SK-N-SH (cell line): ENCODE measurements at regions not wholly inside any gene's neighbourhood (a gene's known extent, or its start where the extent isn't known, plus 50 kb on each side); places are given as distances from the start of the nearest gene placed in this dataset.

ENCODE experiments used
- CTCF ChIA-PET: fragments of 300-600, 350-600 bp; formaldehyde crosslinking; extraction: SDS; loops from one replicate; lab custom pipeline; 2021; lab: Yijun Ruan, JAX
- POLR2A ChIA-PET: fragments of 350-600 bp; sonication (Branson Sonifier 250); formaldehyde crosslinking; extraction: SDS; loops from one replicate; lab custom pipeline; 2020; ENCODE audit warnings: antibody characterized with exemption, inconsistent platforms; lab: Yijun Ruan, JAX
- DNase-seq: peaks from one replicate; pipeline ENCODE4 v3.0.0; 2012
- H2AFZ ChIP-seq: fragments of 200-600 bp; sonication (generic); 2 replicates; pipeline ENCODE4 v1.8.1; 2016; ENCODE audit warnings: antibody characterized with exemption, mild to moderate bottlenecking, low read depth
- H3F3A ChIP-seq: fragments of 200-600 bp; sonication (generic); replicated peaks from 2 replicates; pipeline ENCODE3; 2016; ENCODE audit warnings: antibody characterized with exemption, mild to moderate bottlenecking; ENCODE audit not compliant: insufficient read depth
- H3K27ac ChIP-seq, 2 experiments: fragments of 200-500 bp in 1 of 2; fragments of 200-600 bp in 1 of 2; sonication (Bioruptor generic) in 1 of 2; sonication (generic), shearing (Covaris generic) in 1 of 2; 2 replicates each; pipeline versions ENCODE4 v1.5.1 to v1.6.1; 2014 to 2016; ENCODE audit warnings: low read depth in 2 of 2, inconsistent platforms in 1 of 2, low read length in 1 of 2, mild to moderate bottlenecking in 1 of 2, mixed read lengths in 1 of 2
- H3K27me3 ChIP-seq: fragments of 200-600 bp; sonication (generic), shearing (Covaris generic); 2 replicates; pipeline ENCODE4 v1.6.1; 2016; ENCODE audit warnings: mixed run types; ENCODE audit not compliant: insufficient read depth
- H3K36me3 ChIP-seq, 2 experiments: fragments of 200-500 bp in 1 of 2; fragments of 200-600 bp in 1 of 2; sonication (Bioruptor generic) in 1 of 2; sonication (generic) in 1 of 2; replicated peaks in 1 of 2; 2 replicates each; pipeline versions ENCODE3 to v1.5.1; 2014 to 2016; ENCODE audit warnings: low read length in 1 of 2, mild to moderate bottlenecking in 1 of 2; ENCODE audit not compliant: insufficient read depth in 2 of 2, control insufficient read depth in 1 of 2
- H3K4me1 ChIP-seq, 2 experiments: fragments of 200-500 bp in 1 of 2; fragments of 200-600 bp in 1 of 2; sonication (Bioruptor generic) in 1 of 2; sonication (generic), shearing (Covaris generic) in 1 of 2; 2 replicates each; pipeline versions ENCODE4 v1.5.1 to v1.6.1; 2014 to 2016; ENCODE audit warnings: low read depth in 1 of 2, low read length in 1 of 2, mixed run types in 1 of 2; ENCODE audit not compliant: insufficient read depth in 2 of 2, control insufficient read depth in 1 of 2
- H3K4me2 ChIP-seq: fragments of 200-600 bp; sonication (generic), shearing (Covaris generic); 2 replicates; pipeline ENCODE4 v1.6.1; 2017; ENCODE audit warnings: mixed run types
- H3K4me3 ChIP-seq, 2 experiments: fragments of 200-500 bp in 1 of 2; fragments of 200-600 bp in 1 of 2; sonication (Bioruptor generic) in 1 of 2; sonication (generic), shearing (Covaris generic) in 1 of 2; 2 replicates each; pipeline versions ENCODE4 v1.5.1 to v1.8.1; 2014 to 2016; ENCODE audit warnings: low read depth in 2 of 2, inconsistent platforms in 1 of 2, low read length in 1 of 2, mild to moderate bottlenecking in 1 of 2, mixed read lengths in 1 of 2, moderate library complexity in 1 of 2
- H3K79me2 ChIP-seq: fragments of 200-600 bp; sonication (generic); 2 replicates; pipeline ENCODE4 v1.8.1; 2017; ENCODE audit warnings: mild to moderate bottlenecking; ENCODE audit not compliant: insufficient read depth
- H3K9ac ChIP-seq: fragments of 200-600 bp; sonication (generic); 2 replicates; pipeline ENCODE4 v1.6.1; 2017; ENCODE audit warnings: mixed run types
- H3K9me2 ChIP-seq: fragments of 200-600 bp; sonication (generic); 2 replicates; pipeline ENCODE4 v1.6.1; 2017; ENCODE audit warnings: mixed run types
- H3K9me3 ChIP-seq: fragments of 200-600 bp; sonication (generic); 2 replicates; pipeline ENCODE4 v1.6.1; 2017; ENCODE audit warnings: mixed run types, mild to moderate bottlenecking, moderate library complexity
- H4K20me1 ChIP-seq: fragments of 200-600 bp; sonication (generic); 2 replicates; pipeline ENCODE4 v1.6.1; 2017; ENCODE audit warnings: mild to moderate bottlenecking, mixed run types; ENCODE audit not compliant: insufficient read depth
- FOXM1 ChIP-seq: IDR thresholded peaks from 2 replicates; pipeline ENCODE4 v1.4.0; 2012; ENCODE audit warnings: low read depth, mild to moderate bottlenecking
- GABPA ChIP-seq: IDR thresholded peaks from 2 replicates; pipeline ENCODE4 v1.4.0; 2012; ENCODE audit warnings: low read depth, mild to moderate bottlenecking
- JUND ChIP-seq: IDR thresholded peaks from 2 replicates; pipeline ENCODE4 v1.4.0; 2012
- MEF2A ChIP-seq: IDR thresholded peaks from 2 replicates; pipeline ENCODE4 v1.4.0; 2012; ENCODE audit warnings: low read depth, borderline replicate concordance
- MXI1 ChIP-seq: IDR thresholded peaks from 2 replicates; pipeline ENCODE4 v1.6.1; 2012; ENCODE audit warnings: mild to moderate bottlenecking, low read depth, low read length, improper control_type of control experiment
- RCOR1 ChIP-seq: fragments of 150-350 bp; IDR thresholded peaks from 2 replicates; pipeline ENCODE4 v1.6.1; 2017; ENCODE audit warnings: antibody characterized with exemption, low read length
- REST ChIP-seq: IDR thresholded peaks from 2 replicates; pipeline ENCODE4 v1.6.1; 2012; ENCODE audit warnings: mild to moderate bottlenecking, low read depth, low read length, moderate library complexity
- SIN3A ChIP-seq: IDR thresholded peaks from 2 replicates; pipeline ENCODE4 v1.6.1; 2012; ENCODE audit warnings: low read depth, mild to moderate bottlenecking, low read length, moderate library complexity, borderline replicate concordance
- TAF1 ChIP-seq: IDR thresholded peaks from 2 replicates; pipeline ENCODE4 v1.6.1; 2012; ENCODE audit warnings: low read depth, mild to moderate bottlenecking, low read length, moderate library complexity, borderline replicate concordance
- TEAD4 ChIP-seq: IDR thresholded peaks from 2 replicates; pipeline ENCODE4 v1.4.0; 2012; ENCODE audit warnings: mild to moderate bottlenecking, borderline replicate concordance; ENCODE audit not compliant: insufficient read depth
- ZBTB33 ChIP-seq: IDR thresholded peaks from 2 replicates; pipeline ENCODE4 v1.4.0; 2012; ENCODE audit warnings: low read depth, borderline replicate concordance
- WGBS: methylation state at CpG from one replicate; pipeline ENCODE4 v1.1.6; 2017; ENCODE audit warnings: low lambda C conversion rate; 5-methylcytosine and 5-hydroxymethylcytosine counted together

GRCh38 chr9:16996901-16997491 is 126.5 kb upstream of the BNC2 start:
- CTCF ChIA-PET: interaction anchor here (1.0 kb wide), 1 partner anchor 45 kb away, joined by 3 read pairs; no protein-coding TSS in a partner anchor
- no peaks in the 10 kb centered on the region for H3K9me2 ChIP-seq

More at GRCh38 chr9:16996901-16997491, 126.5 kb upstream of the BNC2 start:
- H4K20me1 ChIP-seq: no peaks in the 10 kb centered on the region
- no peak for DNase-seq
- H3K27ac ChIP-seq: no peak overlapping the region
- no peak overlapping the region for H3K4me3 ChIP-seq
- no peak overlapping the region for H2AFZ ChIP-seq
- H3K9me3 ChIP-seq: peaks cover 15% of the 10 kb centered on the region
- H3K4me2 ChIP-seq: no peak overlapping the region
- no peak for TF ChIP-seq RCOR1
- TF ChIP-seq TEAD4: no peak
- TF ChIP-seq GABPA: no peak
- no peak for TF ChIP-seq ZBTB33
- TF ChIP-seq MXI1: no peak
- TF ChIP-seq SIN3A: no peak
- no peak for TF ChIP-seq REST
- no peak for TF ChIP-seq TAF1
- TF ChIP-seq FOXM1: no peak
- TF ChIP-seq MEF2A: no peak
- no peak for TF ChIP-seq JUND
- no peak overlapping the region for H3K9ac ChIP-seq
- H3K79me2 ChIP-seq: no peaks in the 10 kb centered on the region
- 73% methylated on average over 2 of the region's 2 CpGs for WGBS
- H3K36me3 ChIP-seq: no peaks in the 10 kb centered on the region
- no peaks in the 10 kb centered on the region for H3F3A ChIP-seq
- H3K27me3 ChIP-seq: no peaks in the 10 kb centered on the region
- H3K4me1 ChIP-seq: no peaks in the 10 kb centered on the region
- POLR2A ChIA-PET: no interaction called here
